Spleen (tissue), 7 donors: ENCODE measurements at regions not wholly inside any gene's neighbourhood (a gene's known extent, or its start where the extent isn't known, plus 50 kb on each side); places are given as distances from the start of the nearest gene placed in this dataset.

ENCODE experiments used
- POLR2A ChIP-seq, 3 donors: fragments of 450-650 bp; IDR thresholded peaks; one replicate each; pipeline ENCODE4 v1.5.1; 2017; ENCODE audit warnings: antibody characterized with exemption in 3 of 3, mild to moderate bottlenecking in 1 of 3
- TF ChIP-seq, protein P1 (sequence below), 11 experiments: fragments of 200-600 bp in 7 of 11; fragments of 450-650 bp in 4 of 11; sonication (generic) in 4 of 11; IDR thresholded peaks in 8 of 11; conservative IDR thresholded peaks in 3 of 11; 1 replicate in 7 of 11; 2 replicates in 4 of 11; pipeline versions ENCODE4 v1.4.0 to v1.8.0; 2016 to 2021; ENCODE audit warnings: antibody characterized with exemption in 11 of 11, inconsistent platforms in 4 of 11, mild to moderate bottlenecking in 1 of 11
- donor health status: DM: no; HTN: no; CAD: no; lungs with moderate emphysema.
- donor health status: DM: no; HTN: no; CAD: no.
- donor health status: DM: no; HTN: no; CAD: no.

DNA sequence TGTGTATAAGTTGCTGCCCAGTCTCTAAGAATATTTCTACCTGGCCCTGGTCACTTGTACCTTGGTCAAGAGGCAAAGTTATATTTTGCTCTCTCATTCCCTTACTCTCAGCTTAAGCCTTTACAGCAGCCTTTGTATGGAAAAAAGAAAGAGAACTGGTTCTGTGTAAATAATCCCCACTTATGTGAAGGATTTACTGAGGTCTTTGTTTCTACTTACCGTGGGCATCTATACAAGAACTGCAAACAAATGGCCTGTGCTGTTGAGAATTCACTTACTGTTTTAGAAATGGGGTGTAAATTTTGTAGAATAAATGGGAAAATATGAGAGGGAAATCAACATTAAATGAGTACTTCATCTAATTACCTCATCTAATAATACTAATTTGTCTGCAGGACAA, 267.4 kb downstream of the PCDH20 start:
- TF ChIP-seq, protein P1, sequence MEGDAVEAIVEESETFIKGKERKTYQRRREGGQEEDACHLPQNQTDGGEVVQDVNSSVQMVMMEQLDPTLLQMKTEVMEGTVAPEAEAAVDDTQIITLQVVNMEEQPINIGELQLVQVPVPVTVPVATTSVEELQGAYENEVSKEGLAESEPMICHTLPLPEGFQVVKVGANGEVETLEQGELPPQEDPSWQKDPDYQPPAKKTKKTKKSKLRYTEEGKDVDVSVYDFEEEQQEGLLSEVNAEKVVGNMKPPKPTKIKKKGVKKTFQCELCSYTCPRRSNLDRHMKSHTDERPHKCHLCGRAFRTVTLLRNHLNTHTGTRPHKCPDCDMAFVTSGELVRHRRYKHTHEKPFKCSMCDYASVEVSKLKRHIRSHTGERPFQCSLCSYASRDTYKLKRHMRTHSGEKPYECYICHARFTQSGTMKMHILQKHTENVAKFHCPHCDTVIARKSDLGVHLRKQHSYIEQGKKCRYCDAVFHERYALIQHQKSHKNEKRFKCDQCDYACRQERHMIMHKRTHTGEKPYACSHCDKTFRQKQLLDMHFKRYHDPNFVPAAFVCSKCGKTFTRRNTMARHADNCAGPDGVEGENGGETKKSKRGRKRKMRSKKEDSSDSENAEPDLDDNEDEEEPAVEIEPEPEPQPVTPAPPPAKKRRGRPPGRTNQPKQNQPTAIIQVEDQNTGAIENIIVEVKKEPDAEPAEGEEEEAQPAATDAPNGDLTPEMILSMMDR (IDR thresholded peaks at IDR 0.05 in 8 of 11, conservative IDR thresholded peaks at IDR 0.05 in 3 of 11), result no peak
- no peak for TF ChIP-seq POLR2A (IDR thresholded peaks at IDR 0.05)
